M059J (cell line): ENCODE measurements at regions not wholly inside any gene's neighbourhood (a gene's known extent, or its start where the extent isn't known, plus 50 kb on each side); places are given as distances from the start of the nearest gene placed in this dataset.

Source experiments
- DNase-seq: peaks from one replicate; pipeline ENCODE4 v3.0.0-alpha.2; 2012; ENCODE audit warnings: low read depth

- no peak for DNase-seq
These were observed 455.4 kb downstream of the EBF1 start for GRCh38 chr5:158644301-158644700.

- no peak for DNase-seq
These were observed 455.9 kb downstream of the EBF1 start for GRCh38 chr5:158643840-158644239.

GRCh38 chr5:158642879-158643278, 456.8 kb downstream of the EBF1 start:
- no peak for DNase-seq

- no peak for DNase-seq
These were observed 458.7 kb downstream of the EBF1 start for GRCh38 chr5:158641016-158641415.

GRCh38 chr5:158640593-158640980, 459.1 kb downstream of the EBF1 start:
- peak; percentile 6 for DNase-seq

GRCh38 chr5:158639881-158640592, 459.7 kb downstream of the EBF1 start:
- no peak for DNase-seq

DNA sequence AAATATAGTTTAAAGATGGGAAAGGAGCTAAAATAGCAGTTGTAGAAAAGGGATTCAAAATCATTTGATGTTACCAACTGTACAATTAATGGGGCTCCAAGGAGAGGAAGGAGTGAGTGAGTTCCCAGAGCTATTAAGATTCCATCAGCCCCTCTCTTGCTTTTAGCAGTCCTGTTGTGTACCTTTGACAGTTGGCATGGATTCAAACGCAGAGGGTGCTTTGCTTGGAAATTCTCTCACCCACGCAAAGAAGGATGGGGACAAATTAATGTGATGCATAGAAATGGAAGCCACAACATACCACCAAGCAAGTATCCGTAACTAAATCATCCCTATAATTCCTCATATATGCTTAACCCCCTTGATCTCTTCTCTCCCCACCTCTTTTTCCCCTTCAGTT, 461.3 kb downstream of the EBF1 start:
- DNase-seq = no peak

GRCh38 chr5:158637039-158637438, 462.7 kb downstream of the EBF1 start:
- no peak for DNase-seq

GRCh38 chr5:158635565-158635964, 464.2 kb downstream of the EBF1 start:
- DNase-seq = no peak

GRCh38 chr5:158634714-158635113, 465.0 kb downstream of the EBF1 start:
- DNase-seq = no peak

- DNase-seq = no peak
These were observed 470.0 kb downstream of the EBF1 start for GRCh38 chr5:158629591-158630312.

DNA sequence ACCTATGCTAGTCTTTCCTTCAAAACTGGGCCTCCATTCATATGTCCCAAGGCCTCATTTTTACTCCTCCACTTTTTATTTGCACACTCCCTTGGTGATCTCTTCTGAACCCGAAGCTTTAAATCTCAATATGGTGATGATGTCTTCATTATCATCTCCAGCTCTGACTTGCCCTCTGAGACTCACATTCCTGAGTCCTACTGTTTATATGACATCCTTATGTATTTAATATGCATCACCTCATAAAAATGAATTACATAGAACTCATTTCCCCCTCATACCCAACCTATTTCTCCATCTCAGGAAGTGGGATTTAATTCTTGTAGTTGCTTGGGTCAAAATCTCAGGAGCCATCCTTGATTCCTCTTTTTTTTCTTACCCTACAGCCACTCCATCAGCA, 473.0 kb downstream of the EBF1 start:
- no peak for DNase-seq

DNA sequence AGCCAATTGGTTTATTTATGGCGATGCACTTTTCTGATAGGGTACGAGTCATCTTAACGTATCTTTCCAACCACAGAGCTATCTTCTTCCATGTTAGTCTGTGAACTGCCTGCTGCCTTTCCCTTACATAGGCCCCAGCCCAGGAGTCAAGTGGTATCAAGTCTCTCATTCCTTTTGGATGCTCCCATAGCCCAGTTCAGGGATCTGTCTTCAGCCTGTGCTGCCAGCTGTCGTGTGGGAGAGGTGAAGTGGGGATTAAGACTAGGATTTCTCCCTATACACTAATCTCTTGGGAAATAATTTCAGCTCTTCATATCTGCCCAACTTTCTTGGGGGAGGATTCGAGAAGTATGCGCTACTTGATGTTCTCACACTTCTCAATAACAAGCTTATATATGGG, 475.7 kb downstream of the EBF1 start:
- no peak for DNase-seq

DNA sequence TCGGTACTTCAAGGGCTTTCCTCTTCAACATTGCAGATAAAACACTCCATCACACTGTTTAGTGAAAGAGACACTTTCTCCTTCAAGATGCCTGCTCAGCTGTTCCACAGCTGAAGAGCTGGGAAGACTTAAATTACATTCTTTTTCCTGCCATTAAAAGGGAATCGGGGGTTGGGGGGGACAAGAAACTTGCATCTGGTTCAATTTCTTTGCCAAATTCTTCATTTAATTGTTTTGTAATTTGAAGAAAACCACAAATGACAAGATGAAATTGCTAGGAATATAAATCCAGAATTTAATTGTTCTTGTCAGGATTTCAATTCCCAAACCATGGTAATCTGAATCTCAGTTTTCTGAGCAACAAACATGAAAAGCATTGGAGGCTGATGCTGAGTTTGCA, 478.3 kb downstream of the EBF1 start:
- DNase-seq = no peak

- DNase-seq = no peak
These were observed 480.5 kb downstream of the EBF1 start for GRCh38 chr5:158619083-158619788.

DNA sequence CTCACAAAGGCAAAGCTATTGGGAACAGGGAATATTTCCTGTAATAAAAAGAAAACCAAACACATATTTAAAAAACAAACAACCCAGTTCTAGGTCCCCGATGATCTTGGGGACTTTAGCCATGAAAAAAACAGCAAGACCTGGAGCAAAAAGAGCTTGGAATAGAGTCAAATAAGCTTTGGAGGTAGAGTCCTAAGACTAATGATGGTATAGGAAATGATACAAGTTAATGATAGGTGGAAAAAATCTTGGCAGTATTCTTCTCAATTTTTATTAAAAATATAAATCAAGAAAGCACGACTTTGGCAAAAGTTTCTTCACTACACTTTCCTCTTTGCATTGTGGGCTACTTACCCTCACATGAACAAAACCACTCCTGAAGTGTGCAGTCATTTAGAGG, 481.5 kb downstream of the EBF1 start:
- no peak for DNase-seq

GRCh38 chr5:158616707-158617106, 483.0 kb downstream of the EBF1 start:
- no peak for DNase-seq

DNA sequence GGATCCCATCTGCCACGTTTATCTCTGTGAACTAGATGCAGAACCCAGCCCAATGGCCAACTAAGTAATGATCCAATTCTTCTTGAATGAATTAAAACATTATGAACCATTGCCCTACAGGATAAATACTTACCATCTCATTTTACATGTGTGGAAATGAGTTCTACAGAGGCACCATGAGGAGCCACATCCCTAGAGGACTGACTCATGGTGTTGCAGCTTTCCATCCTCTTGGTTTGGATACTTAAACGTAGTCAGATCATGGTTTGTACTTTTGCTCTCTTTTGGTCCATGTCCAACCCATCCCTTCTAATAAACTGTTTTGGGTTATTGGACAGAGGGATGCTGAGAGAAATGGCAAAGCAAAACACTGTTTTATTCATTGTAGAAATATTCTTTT, 484.8 kb downstream of the EBF1 start:
- DNase-seq = no peak

- no peak for DNase-seq
These were observed 488.1 kb downstream of the EBF1 start for GRCh38 chr5:158611581-158611980.

DNA sequence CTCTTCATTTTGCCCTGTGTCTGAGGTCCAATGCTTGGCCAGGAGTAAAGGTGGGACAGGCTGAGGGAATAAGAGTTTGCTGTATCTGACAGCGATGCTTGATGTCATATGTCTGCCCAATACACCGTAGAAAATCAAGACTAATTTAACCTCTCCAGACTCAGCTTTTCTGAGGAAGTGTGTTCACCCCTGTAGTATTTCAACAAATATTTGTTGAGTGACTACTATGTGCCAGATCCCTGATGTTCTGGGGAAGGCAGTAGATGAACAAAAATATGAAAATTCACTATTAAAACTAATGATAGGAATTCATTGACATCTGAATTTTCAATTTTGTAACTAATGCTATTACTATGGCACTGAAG, 489.7 kb downstream of the EBF1 start:
- no peak for DNase-seq

DNA sequence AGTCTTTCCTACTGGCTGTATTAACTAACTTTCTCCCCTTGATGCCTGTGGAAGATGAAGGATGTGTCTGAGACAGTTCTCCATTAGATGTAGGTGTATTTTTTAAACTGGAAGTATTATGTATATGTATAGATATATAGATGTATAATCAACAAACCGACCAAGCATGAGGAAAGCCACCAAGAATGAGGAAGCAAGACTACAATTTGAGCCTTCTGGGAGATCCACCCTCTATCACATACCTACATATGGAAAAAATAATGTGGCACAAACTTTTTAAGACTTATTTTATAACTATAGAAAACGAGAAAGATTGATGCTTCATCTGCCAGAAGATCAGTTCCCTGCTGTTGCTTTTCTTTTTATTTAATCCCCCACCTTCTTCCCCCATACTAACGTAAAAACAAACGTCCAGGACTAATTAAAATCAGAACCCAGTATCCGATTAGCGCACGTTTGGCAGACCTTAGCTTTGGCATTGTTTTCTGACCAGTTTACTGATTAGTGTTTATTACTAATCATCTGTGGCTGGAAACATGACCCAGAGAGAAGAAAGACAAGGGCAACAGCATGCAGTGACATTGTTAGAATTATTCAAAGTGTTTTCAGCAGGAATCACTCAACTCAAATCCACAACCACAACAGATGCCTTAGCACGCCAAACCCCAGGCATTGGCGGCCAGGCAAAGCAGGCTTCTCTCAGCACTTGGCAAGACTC, 490.2 kb downstream of the EBF1 start:
- DNase-seq = no peak

DNA sequence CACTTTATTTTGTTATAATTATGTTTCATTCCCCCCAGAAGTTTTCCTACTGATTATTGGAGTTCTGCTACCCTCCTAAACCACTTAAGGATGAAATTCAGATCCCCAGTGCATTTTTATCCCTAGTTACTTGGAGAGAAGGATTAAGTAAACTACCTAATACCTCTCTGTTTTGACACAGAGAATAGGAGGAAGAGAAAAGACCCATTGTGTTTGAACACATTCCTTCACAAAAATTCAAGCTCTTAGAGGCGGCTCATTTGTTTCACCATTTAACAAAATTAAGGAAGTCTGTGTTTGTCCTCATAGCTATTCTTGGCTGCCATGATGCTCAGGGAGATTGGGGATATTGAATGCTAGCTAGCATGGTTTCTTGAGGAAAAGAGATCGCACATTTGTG, 492.6 kb downstream of the EBF1 start:
- DNase-seq = no peak
